MG63 (cell line): ENCODE measurements at regions not wholly inside any gene's neighbourhood (a gene's known extent, or its start where the extent isn't known, plus 50 kb on each side); places are given as distances from the start of the nearest gene placed in this dataset.

Experiments
- DNase-seq: peaks from one replicate; pipeline ENCODE4 v3.0.0-alpha.2; 2020
- H3K27me3 ChIP-seq: fragments of 250-450 bp; sonication (Bioruptor Pico); 2 replicates; pipeline ENCODE4 v1.5.1; 2020; ENCODE audit warnings: mild to moderate bottlenecking, moderate library complexity
- H3K36me3 ChIP-seq: fragments of 250-450 bp; sonication (Bioruptor Pico); 2 replicates; pipeline ENCODE4 v1.5.1; 2020; ENCODE audit warnings: mild to moderate bottlenecking, moderate library complexity
- H3K4me3 ChIP-seq: fragments of 250-450 bp; sonication (Bioruptor Pico); 2 replicates; pipeline ENCODE4 v1.5.1; 2020; ENCODE audit warnings: mild to moderate bottlenecking, moderate library complexity
- H3K9me3 ChIP-seq: fragments of 250-450 bp; sonication (Bioruptor Pico); 2 replicates; pipeline ENCODE4 v1.5.1; 2020; ENCODE audit warnings: mild to moderate bottlenecking, moderate library complexity

GRCh38 chr14:38143659-38144505 lies 63.8 kb upstream of the SSTR1 start:
- Histone ChIP-seq H3K9me3 (no peaks in the 10 kb centered on the region), H3K36me3 (no peaks in the 10 kb centered on the region), H3K4me3 (no peak overlapping the region), H3K27me3 (no peaks in the 10 kb centered on the region)
- peak; percentile 45 for DNase-seq

DNA sequence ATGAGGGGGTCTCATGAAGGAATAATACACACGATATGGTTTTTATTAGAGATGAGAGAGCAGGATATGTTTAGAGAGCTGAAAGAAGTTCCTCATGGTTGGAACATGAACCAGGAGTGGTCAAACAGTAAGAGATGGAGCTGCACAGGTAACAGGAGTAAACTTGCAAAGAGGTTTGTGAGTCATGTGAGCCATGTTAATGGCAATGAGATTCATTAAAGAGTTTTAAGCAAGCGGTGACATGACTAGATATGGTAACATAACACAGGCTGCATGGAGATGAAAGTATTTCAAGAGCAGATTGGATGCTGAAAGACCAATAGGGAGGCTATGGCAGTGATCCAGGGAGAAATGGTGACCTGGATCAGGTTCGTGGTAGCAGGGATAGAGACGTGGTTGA lies 62.6 kb upstream of the SSTR1 start:
- no peaks in the 10 kb centered on the region for H3K9me3 ChIP-seq
- no peaks in the 10 kb centered on the region for H3K27me3 ChIP-seq
- DNase-seq = no peak
- no peaks in the 10 kb centered on the region for H3K36me3 ChIP-seq
- H3K4me3 ChIP-seq = no peak overlapping the region

GRCh38 chr14:38150075-38150474 lies 57.6 kb upstream of the SSTR1 start:
- H3K9me3 ChIP-seq = no peaks in the 10 kb centered on the region
- no peak for DNase-seq
- H3K36me3 ChIP-seq = no peaks in the 10 kb centered on the region
- no peak overlapping the region for H3K4me3 ChIP-seq
- H3K27me3 ChIP-seq = no peaks in the 10 kb centered on the region
